ENCODE measurements at regions not wholly inside any gene's neighbourhood (a gene's known extent, or its start where the extent isn't known, plus 50 kb on each side); places are given as distances from the start of the nearest gene placed in this dataset.
A peak's percentile ranks its signal among the peaks of the same experiment; 100 is the strongest.
"Not testable (repeated sequence)": the region's sequence is repeated elsewhere in the genome, so short reads cannot be mapped to it uniquely, and the experiment has no call there.

DNA sequence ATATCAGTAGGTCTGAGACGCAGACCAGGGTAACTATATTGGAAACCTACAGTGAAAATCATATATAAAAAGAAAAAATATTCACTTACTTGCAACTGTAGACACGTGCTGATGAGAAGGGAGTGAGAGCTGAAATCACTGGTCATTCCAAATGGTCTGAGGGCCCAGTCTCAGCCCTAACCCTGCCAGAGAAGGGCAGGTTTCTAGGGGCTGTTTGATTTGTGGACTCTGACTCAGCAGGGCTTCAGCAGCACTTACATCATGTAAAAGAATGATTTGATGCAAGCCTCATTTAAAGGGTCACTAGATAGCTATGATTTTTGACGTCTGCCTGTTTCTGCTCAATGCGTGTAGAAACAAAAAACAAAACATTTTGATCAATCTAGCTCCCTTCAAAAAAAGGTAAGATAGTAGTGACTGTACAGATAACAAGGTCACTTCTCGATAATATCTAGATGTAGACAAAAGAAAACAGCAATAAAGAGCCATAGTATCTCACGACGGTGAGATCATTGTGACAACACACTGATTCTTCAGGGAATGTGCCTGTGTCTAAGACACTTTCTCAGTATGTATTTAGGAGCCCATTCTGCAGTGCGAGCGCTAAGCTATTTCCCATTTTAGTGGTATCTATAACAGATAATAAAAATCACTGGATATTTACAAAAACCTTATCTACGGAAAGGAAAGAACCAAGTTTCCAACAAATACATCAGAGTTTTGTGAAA is 307.2 kb downstream of the HIVEP2 start:
- peak; percentile 7 for DNase-seq (ENCODE audit: low read depth)

DNA sequence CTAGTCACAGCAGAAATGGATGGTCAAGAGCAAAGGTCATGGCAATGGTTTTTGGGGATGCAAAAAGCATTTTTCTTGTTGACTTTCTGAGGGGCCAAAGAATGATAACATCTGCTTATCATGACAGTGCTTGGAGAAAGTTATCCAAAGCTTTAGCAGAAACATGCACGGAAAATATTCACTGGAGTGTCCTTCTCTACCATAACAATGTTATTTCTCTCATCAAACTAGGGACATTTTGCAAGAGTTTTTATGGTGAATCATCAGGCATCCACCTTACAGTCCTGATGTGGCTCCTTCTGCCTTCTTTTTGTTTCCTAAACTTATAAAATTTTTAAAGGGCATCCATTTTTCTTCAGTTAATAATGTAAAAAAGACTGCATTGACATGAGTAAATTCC is 302.3 kb downstream of the HIVEP2 start:
- no peak for DNase-seq (ENCODE audit: low read depth)

DNA sequence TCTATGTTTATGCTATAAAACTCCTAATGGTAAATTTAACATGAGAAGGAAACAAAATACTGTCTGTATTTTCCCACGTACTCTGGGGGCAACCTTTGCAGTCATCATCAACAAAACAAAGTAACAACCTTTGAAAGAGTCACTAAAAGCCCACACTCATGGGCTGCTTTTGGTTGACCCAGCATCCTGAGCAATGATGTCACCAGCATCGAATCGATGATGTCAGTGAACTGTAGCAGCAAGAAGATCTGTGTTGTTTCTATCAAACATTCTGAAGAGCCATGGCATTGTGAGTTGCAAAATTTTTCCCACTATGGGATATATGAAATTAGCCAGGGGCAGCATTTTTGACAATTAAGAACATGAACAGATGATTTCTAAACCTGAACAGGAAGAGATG is 300.1 kb downstream of the HIVEP2 start:
- DNase-seq (ENCODE audit: low read depth) = no peak

DNA sequence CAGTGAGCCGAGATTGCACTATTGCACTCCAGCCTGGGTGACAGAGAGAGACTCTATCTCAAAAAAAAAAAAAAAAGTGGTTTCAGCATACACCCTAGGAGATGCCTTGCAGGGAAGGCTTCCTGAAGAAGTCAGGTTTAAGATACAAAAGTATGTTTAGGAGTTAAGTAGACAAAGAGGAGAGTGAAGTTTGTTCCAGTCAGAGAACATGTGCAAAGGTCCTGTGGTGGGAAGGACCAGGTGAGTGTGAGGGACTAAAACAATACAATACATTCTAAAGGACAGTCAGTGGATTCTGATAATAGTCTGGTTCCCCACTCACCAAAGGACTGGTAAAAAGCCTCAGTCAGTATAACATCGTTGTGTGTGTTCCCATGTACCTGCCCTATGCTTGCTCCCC is 299.3 kb downstream of the HIVEP2 start:
- DNase-seq (ENCODE audit: low read depth) = no peak

DNA sequence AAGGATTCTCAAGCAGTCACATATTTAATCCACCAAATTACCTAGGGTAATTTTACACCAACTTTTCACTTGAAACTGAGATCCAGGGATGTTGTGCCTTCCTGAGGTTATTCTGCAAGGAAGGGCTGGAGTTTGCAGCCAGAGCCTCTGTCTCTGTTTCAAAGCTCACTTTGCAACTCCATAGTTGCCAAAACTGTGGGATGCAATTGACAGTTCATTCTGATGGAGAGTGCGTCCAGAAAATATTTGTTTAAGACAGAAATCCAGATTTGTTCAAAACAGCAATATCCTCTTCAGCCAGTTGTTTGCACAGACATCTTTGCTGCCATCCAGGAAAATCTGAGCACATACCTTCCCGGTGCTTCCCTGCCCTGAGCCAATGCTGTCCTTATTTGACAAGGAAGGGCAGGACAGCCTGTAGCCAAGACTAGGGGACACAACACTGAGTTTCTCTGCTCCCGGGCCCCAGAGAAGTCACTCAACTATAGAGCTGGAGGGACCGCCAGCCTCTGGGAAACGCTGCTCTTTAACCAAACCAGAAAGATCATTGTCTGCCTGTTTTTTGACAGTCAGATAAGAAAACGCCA is 297.4 kb downstream of the HIVEP2 start:
- no peak for DNase-seq (ENCODE audit: low read depth)

DNA sequence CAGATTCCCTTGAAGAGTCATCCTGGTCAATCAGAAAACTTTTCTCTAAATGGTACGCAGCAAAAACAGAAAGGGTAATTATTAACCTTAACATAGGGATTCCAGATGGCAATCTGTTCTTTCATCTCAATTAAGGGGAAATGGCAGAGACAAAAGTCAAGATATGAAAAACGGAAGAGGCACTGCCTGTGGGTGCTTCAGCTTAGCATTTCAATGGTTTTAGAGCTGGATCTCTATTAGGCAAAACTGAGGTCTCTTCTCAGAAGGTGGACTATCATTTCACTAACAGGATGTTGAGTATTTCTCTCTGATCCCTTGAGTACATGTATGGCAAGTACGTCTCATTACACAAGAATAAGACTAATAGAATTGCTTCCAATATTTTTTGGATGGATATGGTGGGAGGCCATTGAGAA is 296.9 kb downstream of the HIVEP2 start:
- no peak for DNase-seq (ENCODE audit: low read depth)

DNA sequence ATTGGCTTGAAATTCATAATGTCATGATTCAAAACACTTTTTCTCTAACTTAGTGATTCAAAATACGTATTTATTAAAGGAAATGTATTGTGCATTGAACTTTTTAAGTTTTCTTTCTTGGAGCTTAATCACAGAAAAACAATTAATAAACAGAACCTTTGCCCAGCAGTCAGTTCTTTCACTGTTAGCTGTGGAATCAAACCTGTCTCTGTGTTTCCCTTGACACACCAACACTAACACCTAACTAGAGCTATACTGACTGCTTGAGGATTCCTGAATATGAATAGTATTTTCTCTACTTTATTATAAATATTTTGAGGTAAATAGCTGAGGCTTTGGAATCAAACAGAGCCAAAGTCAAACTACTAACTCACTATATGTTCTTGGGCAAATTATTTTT is 296.4 kb downstream of the HIVEP2 start:
- DNase-seq (ENCODE audit: low read depth) = no peak

DNA sequence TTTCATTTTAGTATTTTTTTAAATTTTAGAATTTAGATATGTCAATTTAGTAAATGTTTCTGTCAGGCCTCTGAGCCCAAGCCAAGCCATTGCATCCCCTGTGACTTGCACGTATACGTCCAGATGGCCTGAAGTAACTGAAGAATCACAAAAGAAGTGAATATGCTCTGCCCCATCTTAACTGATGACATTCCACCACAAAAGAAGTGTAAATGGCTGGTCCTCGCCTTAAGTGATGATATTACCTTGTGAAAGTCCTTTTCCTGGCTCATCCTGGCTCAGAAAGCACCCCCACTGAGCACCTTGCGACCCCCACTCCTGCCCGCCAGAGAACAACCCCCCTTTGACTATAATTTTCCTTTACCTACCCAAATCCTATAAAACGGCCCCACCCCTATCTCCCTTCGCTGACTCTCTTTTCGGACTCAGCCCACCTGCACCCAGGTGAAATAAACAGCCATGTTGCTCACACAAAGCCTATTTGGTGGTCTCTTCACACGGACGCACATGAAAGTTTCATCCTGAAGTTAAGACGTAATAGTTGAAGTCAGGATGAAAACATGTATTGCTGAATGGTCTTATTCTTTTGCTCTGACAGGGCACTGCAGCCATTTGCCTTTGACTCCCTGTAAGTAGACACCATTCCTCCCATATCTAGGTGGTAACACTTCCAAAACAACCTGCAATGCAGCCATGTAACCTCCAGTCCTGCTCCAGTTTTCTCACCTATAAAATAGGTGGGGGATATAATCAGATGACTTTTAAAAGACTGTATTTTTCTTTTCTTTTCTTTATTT is 295.3 kb downstream of the HIVEP2 start:
- DNase-seq (ENCODE audit: low read depth) = not testable (repeated sequence)

DNA sequence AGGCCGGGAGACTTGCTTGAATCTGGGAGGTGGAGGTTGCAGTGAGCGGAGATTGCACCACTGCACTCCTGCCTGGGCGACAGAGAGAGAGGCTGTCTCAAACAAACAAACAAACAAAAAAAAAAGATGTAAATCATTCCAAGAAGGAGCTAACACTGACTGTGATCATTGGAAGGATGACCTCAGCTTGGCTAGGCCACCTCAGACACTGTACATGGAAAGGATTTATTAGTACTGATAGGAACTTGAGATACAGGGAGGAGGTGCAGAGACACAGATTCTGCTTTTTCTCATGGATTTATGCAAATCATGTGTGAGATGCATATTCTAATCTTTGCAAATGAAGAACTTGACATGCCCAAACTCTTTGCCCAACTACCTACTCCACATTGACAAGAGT is 293.6 kb downstream of the HIVEP2 start:
- DNase-seq (ENCODE audit: low read depth) = no peak

DNA sequence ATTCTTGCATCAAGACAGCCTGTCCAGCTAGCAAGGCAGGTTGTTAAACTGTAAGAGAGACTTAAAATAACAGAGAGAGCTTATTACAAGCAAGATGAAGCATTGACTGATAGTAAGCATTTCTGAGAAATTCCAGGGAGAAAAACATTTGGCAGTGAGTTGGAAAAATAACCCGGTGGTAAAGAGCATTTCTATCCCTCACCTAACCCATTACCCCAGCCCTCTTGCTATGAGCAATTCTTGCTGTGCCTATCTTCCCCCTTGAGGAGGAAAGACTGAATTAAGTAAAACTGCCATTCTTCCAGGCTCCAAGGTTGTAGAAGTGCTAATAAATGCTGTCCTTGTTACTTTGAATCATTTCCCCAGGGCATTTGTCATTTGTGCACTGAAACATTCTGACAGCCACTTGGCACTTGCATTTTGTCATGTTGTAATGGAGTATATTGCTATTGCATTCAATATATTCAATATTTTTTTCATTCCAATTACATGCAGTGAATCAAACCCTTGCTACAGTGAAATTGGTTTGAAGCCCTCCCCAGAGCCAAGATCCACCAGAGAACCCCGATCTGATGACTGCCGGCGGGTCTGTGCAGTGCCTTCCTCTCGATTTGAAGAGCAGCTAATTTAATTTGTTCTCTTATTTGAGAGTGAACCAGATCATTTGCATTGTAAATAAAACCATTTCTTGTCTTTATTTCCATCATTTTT is 291.1 kb downstream of the HIVEP2 start:
- DNase-seq (ENCODE audit: low read depth) = no peak

DNA sequence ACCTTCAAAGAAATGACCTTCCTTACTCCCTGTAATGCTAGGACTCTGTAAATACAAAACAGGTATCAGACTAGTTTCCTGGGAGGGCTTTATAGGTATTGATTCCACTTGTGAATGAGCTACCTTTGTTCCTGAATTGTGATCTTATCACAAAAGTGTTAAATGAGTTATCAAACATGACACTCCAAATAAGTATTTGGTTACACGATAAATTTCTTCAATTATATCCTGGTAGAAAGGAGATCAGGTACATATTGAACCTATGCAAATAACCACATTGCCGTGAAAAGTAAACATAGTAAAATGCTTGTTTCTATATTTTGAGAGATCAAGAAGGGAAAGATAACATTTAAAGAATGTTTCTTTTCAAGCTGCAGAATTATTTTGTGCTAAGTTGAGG is 285.3 kb downstream of the HIVEP2 start:
- no peak for DNase-seq (ENCODE audit: low read depth)

DNA sequence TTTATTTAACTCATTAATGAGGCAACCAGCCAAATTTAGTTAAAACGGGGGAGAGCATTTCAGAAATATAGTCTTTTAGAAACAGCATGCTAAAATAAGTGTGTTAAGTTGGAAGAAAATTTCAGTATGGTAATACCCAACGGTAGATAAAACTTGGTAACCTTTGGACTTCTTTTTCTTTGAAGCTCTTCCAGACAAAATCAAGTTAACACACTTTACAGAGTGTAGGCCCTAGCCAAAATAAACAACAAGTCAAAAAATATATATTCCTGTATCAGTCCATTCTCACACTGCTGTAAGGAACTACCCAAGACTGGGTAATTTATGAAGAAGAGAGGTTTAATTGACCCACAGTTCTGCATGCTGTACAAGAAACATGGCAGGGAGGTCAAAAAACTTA is 279.6 kb downstream of the HIVEP2 start:
- DNase-seq (ENCODE audit: low read depth) = no peak

DNA sequence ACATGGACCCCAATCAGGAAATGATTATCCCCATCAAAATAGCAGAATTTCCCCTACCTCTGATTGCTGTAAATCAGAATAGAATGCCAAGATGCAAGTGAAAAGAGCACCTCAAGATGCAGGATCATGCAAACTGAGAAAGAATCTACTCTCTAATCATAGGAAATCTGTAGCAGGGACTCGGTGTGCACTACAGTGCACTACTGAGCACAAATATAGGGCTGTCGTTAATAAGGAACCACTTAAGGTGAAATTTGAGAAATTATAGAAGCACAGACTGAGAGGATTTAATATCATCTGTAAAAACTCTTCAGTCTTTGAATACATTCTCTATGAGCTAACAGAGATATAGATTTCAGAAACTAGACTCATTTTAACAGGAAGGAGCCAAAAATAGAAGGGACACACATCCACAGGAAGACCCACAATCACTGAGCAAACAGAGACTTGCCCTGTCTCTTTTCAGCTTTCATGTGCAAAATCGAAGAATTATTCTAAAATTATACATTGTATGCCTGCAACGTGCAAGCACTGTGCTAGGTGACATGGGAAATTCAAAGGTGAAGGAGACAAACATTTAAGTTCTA is 278.3 kb downstream of the HIVEP2 start:
- no peak for DNase-seq (ENCODE audit: low read depth)

DNA sequence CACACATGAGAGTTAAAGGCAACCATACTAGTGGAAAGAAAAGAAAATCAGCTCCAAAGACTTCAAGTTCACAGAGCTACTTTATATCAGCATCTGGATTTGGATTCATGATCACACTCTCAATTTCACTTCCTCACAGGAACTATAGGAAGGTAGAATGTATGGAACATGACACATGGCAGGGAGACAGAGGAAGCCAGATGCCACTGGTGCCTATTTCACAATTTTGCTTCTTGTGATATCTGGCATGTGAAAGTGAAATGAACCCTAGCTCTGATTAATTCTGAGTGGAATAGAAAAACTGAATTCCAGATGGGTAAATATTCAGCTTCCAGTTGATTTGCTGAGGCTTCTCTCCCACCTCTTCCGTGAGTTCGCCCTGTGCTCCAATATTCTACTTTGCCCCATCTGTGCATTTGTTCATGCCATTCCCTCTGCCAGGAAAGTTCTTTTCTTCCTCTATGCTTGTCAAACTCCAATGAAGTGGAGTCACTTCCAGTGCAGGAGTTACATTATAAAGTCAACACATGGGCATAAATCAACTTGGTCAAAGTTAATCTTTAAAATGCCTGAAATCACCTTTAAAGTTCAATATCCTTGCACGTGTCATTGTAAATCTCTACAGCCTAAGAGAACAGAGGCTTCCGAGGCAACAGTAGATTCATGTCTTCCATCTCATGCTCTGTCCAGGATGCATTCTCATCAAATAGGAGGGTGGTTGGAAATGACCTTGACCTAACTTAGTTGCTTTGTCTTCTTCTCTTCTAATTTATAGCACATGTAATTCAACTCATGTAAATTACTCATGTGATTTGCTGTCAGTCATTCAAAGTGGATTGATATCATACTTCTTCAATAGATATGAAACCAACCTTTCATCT is 275.3 kb downstream of the HIVEP2 start:
- no peak for DNase-seq (ENCODE audit: low read depth)

DNA sequence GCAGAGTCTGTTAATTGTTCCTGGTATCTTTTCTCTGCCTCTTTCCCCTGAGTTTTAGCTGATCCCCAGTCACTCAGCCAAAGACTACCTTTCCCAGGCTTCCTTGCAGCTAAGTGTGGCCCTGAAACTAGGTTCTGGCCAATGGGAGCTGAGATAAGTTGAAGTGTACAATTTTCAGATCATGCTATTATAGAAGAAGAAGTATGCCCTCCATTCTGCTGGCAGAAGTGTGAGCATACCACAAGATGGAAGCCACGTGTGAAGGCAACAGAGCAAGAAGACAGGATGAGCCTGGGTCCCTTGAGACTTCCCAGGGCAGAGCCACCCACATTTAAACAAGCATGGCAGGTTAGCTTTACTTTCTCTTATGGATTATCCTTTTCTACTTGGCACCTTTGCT is 273.2 kb downstream of the HIVEP2 start:
- no peak for DNase-seq (ENCODE audit: low read depth)

DNA sequence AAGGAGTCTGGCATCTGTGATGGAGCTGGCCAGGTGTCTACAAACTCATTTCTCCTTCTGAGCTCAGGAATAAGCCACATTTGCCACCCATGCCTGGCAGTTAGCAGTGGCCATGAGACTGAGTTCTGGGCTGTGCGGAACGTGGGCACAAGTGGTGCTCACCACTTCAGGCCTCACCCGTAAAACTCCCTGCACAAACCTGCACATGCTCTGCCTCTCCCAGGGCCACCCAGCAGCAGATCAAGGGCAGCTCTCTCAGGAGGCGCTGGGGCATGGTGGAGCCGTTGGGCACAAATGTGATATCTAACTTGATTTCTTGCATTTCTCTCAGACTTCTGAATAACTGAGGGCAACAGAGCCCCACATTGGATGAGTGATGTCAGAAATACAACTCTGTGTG is 269.5 kb downstream of the HIVEP2 start:
- no peak for DNase-seq (ENCODE audit: low read depth)

DNA sequence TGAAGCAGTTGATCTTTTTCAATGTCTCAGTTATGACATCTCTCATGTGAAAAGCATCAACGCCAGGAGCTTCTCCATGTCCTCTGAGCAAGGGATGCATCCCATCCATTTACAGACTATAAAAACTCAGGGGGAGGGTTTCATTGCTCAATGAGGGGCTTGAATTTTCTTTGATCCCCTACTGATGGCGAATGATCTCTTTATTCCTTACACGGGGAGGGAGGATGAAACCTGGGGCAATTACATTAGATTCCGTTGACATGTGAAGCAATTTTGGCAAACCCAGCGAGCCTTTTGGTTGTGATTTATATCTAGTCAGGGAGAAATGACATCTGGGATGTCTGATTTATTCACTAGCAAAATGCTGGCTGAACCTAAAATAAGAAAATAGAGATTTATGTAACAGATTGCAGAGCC is 268.9 kb downstream of the HIVEP2 start:
- DNase-seq (ENCODE audit: low read depth) = no peak

DNA sequence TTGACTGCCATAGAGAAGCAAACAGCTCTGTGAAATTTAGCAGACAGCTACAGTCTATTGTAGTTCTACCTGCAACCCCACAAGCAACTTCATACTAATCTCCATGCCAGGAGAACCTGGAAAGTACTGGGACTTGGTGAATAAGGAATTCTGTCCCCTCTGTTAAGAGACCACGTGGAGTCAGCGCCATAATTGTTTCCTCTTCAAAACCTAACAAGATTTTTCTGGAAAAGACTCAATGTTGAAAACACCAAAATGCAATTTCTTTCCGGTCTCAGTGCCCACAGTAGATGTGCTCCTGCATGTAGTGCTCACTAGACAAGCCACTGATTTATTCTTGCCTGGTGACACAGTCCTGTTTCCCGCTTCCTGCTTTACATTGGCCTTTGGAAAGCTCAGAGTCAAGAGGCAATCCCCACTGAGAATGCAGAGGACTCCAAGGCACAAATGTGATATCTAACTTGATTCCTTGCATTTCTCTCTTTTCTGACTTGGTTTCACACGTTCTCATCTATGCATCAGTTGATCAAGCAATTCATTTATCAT is 268.3 kb downstream of the HIVEP2 start:
- DNase-seq (ENCODE audit: low read depth) = no peak

DNA sequence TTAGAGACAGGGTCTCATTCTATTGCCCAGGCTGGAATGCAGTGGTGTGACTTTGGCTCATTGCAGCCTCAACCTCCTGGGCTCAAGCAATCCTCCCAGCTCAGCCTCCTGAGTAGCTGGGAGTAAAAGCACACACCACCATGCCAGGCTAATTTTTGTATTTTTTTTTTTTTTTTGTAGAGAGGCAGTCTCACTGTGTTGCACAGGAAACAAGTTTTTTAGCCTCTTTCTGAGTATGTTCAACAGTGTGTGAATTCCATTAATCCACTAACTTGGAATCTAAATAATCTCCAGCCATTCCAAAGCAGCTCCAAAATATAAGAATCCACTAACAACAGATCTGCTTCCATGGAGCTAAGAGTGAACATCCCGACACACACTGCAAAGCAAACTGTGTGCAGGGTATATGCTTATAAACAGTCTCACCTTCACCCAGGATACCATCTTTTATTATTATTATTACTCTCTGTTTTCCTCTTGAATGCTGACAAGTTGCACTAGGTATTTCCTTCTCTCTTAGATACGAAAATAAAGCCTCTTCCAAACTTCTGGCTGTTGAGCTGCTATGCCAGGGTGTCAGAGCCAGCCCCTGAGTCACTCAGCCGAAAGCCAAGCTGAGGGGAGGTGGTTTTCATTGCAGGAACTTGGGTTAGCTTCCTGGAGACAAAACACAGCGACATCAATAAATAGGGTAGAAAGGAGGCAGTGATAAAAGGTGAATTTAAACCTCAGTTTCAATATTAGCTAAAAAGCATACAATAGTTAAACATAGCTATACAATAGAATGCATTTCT is 264.9 kb downstream of the HIVEP2 start:
- DNase-seq (ENCODE audit: low read depth) = no peak

DNA sequence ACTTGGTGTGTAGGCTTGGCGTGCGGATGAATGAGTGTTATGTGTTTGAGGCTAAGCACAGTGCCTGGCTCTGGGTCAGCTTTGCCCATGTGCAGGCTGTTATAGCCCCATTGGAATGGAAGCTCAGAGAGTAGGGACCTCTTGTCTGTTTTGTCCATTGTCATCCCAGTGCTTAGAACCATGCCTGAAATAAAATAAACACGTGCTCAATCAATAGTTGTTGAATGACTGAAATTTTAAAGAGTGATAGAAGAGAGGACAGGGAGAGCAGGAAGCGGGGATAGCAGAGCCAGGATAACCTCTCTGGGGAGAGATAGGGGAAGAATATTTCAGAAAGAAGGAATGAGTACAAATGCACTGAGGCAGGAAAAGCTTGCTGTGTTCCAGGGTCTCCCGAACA is 263.9 kb downstream of the HIVEP2 start:
- no peak for DNase-seq (ENCODE audit: low read depth)
